HCT116 (cell line): ENCODE measurements at regions not wholly inside any gene's neighbourhood (a gene's known extent, or its start where the extent isn't known, plus 50 kb on each side); places are given as distances from the start of the nearest gene placed in this dataset.

ENCODE experiments used
- ATAC-seq: fragments of 200-7000 bp; cut with Tn5 transposase; 2 replicates; pipeline ENCODE4 v1.9.1; 2020; ENCODE audit warnings: mild to moderate bottlenecking, moderate library complexity
- BruUV-seq: library from RNA; stranded (reverse); fragments of 400-500 nt; replicated peaks from 2 replicates; lab custom pipeline; 2021; lab: Mats Ljungman, UMichigan
- CTCF ChIA-PET: fragments of 300-600 bp; sonication (Branson Sonifier 250); formaldehyde crosslinking; loops from one replicate; lab custom pipeline; 2021; ENCODE audit warnings: antibody characterized with exemption; lab: Charles Lee
- POLR2A ChIA-PET: fragments of 300-600, 350-600 bp; sonication (Branson Sonifier 250); formaldehyde crosslinking; loops from one replicate; lab custom pipeline; 2021; ENCODE audit warnings: antibody characterized with exemption; lab: Charles Lee
- RAD21 ChIA-PET, 2 experiments: fragments of 300-600 bp; sonication (Branson Sonifier 250); formaldehyde crosslinking; loops; one replicate each; lab custom pipeline; 2023; ENCODE audit warnings: low total read pairs in 2 of 2; ENCODE audit not compliant: uncharacterized antibody in 2 of 2, unreplicated experiment in 2 of 2, low non-redundant PET in 1 of 2; lab: Charles Lee
- DNase-seq: peaks from one replicate; pipeline ENCODE4 v3.0.0-alpha.2; 2010; ENCODE audit warnings: low read depth, low spot score
- H2AFZ ChIP-seq: fragments of 200-600 bp; shearing (Covaris generic), sonication (generic); 2 replicates; pipeline ENCODE4 v1.6.1; 2017; ENCODE audit warnings: low read depth, mixed run types, mixed read lengths, antibody characterized with exemption, low read length; ENCODE audit not compliant: poor library complexity, severe bottlenecking
- H3K27ac ChIP-seq: 2 replicates; pipeline ENCODE4 v1.5.1; 2012; ENCODE audit warnings: low read depth, low read length
- H3K27me3 ChIP-seq: fragments of 200-600 bp; sonication (generic); 2 replicates; pipeline ENCODE4 v1.6.1; 2016; ENCODE audit warnings: mixed run types, low read length, mixed read lengths; ENCODE audit not compliant: insufficient read depth
- H3K36me3 ChIP-seq, 2 experiments: fragments of 200-500 bp in 1 of 2; fragments of 200-600 bp in 1 of 2; sonication (Bioruptor generic) in 1 of 2; sonication (generic) in 1 of 2; 2 replicates each; pipeline versions ENCODE4 v1.5.1 to v1.6.1; 2014 to 2016; ENCODE audit warnings: low read length in 2 of 2, inconsistent platforms in 1 of 2, mixed read lengths in 1 of 2, mixed run types in 1 of 2; ENCODE audit not compliant: insufficient read depth in 2 of 2, control insufficient read depth in 1 of 2
- H3K4me1 ChIP-seq, 2 experiments: fragments of 200-600 bp in 1 of 2; sonication (generic) in 1 of 2; 2 replicates each; pipeline versions ENCODE4 v1.5.1 to v1.6.1; 2012 to 2017; ENCODE audit warnings: low read length in 2 of 2, inconsistent platforms in 1 of 2, mild to moderate bottlenecking in 1 of 2, mixed read lengths in 1 of 2, mixed run types in 1 of 2, moderate library complexity in 1 of 2; ENCODE audit not compliant: insufficient read depth in 2 of 2, control insufficient read depth in 1 of 2
- H3K4me2 ChIP-seq: fragments of 200-600 bp; sonication (generic); 2 replicates; pipeline ENCODE4 v1.6.1; 2017; ENCODE audit warnings: mixed run types, low read length, mixed read lengths
- H3K4me3 ChIP-seq, 2 experiments: fragments of 200-600 bp in 1 of 2; sonication (generic) in 1 of 2; replicated peaks in 1 of 2; 2 replicates each; pipeline ENCODE4 v1.5.1; 2011 to 2016; ENCODE audit warnings: low read length in 2 of 2, control low read depth in 1 of 2, low read depth in 1 of 2, mild to moderate bottlenecking in 1 of 2, mixed read lengths in 1 of 2, mixed run types in 1 of 2
- H3K79me2 ChIP-seq: fragments of 200-600 bp; sonication (generic); 2 replicates; pipeline ENCODE4 v1.6.1; 2017; ENCODE audit warnings: mild to moderate bottlenecking, mixed run types, low read length, moderate library complexity, mixed read lengths; ENCODE audit not compliant: insufficient read depth
- H3K9ac ChIP-seq: fragments of 200-600 bp; sonication (generic); 2 replicates; pipeline ENCODE4 v1.6.1; 2016; ENCODE audit warnings: low read length, mixed read lengths
- H3K9me2 ChIP-seq: fragments of 200-600 bp; sonication (generic), shearing (Covaris generic); 2 replicates; pipeline ENCODE4 v1.6.1; 2017; ENCODE audit warnings: mixed run types, mild to moderate bottlenecking, moderate library complexity; ENCODE audit not compliant: insufficient read depth
- H3K9me3 ChIP-seq, 2 experiments: fragments of 200-500 bp in 1 of 2; fragments of 200-600 bp in 1 of 2; sonication (Bioruptor generic) in 1 of 2; sonication (generic) in 1 of 2; 2 replicates each; pipeline ENCODE4 v1.6.1; 2014 to 2017; ENCODE audit warnings: low read length in 2 of 2, mixed read lengths in 2 of 2, inconsistent platforms in 1 of 2, low read depth in 1 of 2, mild to moderate bottlenecking in 1 of 2, mixed run types in 1 of 2, moderate library complexity in 1 of 2; ENCODE audit not compliant: control insufficient read depth in 1 of 2, insufficient read depth in 1 of 2
- H4K20me1 ChIP-seq: fragments of 200-600 bp; sonication (generic), shearing (Covaris generic); 2 replicates; pipeline ENCODE4 v1.6.1; 2017; ENCODE audit warnings: mixed run types, mild to moderate bottlenecking, moderate library complexity; ENCODE audit not compliant: insufficient read depth
- ATF3 ChIP-seq: IDR thresholded peaks from 2 replicates; pipeline ENCODE4 v1.6.1; 2012
- CBX3 ChIP-seq: IDR thresholded peaks from 2 replicates; pipeline ENCODE4 v1.6.1; 2012; ENCODE audit warnings: low read depth
- CEBPB ChIP-seq: IDR thresholded peaks from 2 replicates; pipeline ENCODE4 v1.6.1; 2012; ENCODE audit warnings: low read depth
- EGR1 ChIP-seq: IDR thresholded peaks from 2 replicates; pipeline ENCODE4 v1.6.1; 2012; ENCODE audit warnings: low read depth
- ELF1 ChIP-seq: IDR thresholded peaks from 2 replicates; pipeline ENCODE4 v1.6.1; 2012; ENCODE audit warnings: low read depth, borderline replicate concordance
- EZH2 ChIP-seq: fragments of 200-600 bp; sonication (generic); IDR thresholded peaks from 2 replicates; pipeline ENCODE4 v1.6.1; 2017; ENCODE audit warnings: antibody characterized with exemption, mixed run types
- EZH2phosphoT487 ChIP-seq: fragments of 200-600 bp; IDR thresholded peaks from 2 replicates; pipeline ENCODE4 v1.6.1; 2018; ENCODE audit warnings: antibody characterized with exemption, borderline replicate concordance
- FOSL1 ChIP-seq: IDR thresholded peaks from 2 replicates; pipeline ENCODE4 v1.6.1; 2012; ENCODE audit warnings: low read depth
- JUND ChIP-seq: IDR thresholded peaks from 2 replicates; pipeline ENCODE4 v1.6.1; 2012
- MAX ChIP-seq: IDR thresholded peaks from 2 replicates; pipeline ENCODE4 v1.6.1; 2012
- POLR2A ChIP-seq: IDR thresholded peaks from 2 replicates; pipeline ENCODE4 v1.7.0; 2011; ENCODE audit warnings: borderline replicate concordance; ENCODE audit not compliant: insufficient read depth, insufficient read length; ENCODE audit errors: extremely low read depth
- POLR2AphosphoS5 ChIP-seq: IDR thresholded peaks from 2 replicates; pipeline ENCODE4 v1.6.1; 2011; ENCODE audit warnings: mild to moderate bottlenecking, low read depth, low read length, moderate library complexity
- RAD21 ChIP-seq: IDR thresholded peaks from 2 replicates; pipeline ENCODE4 v1.6.1; 2012; ENCODE audit warnings: low read depth, mild to moderate bottlenecking
- SIN3A ChIP-seq: IDR thresholded peaks from 2 replicates; pipeline ENCODE4 v1.6.1; 2012; ENCODE audit warnings: low read depth
- SP1 ChIP-seq: IDR thresholded peaks from 2 replicates; pipeline ENCODE4 v1.6.1; 2012; ENCODE audit warnings: low read depth
- SRF ChIP-seq: IDR thresholded peaks from 2 replicates; pipeline ENCODE4 v1.6.1; 2012; ENCODE audit warnings: low read depth
- TCF7L2 ChIP-seq: IDR thresholded peaks from 2 replicates; pipeline ENCODE4 v1.7.0; 2011; ENCODE audit warnings: borderline replicate concordance, inconsistent platforms; ENCODE audit not compliant: insufficient read depth, insufficient read length; ENCODE audit errors: extremely low read depth
- ZFX ChIP-seq: fragments of 450-650 bp; IDR thresholded peaks from 2 replicates; pipeline ENCODE4 v1.6.1; 2017
- ZNF274 ChIP-seq: fragments of 200-500 bp; sonication (Bioruptor generic); IDR thresholded peaks from 2 replicates; pipeline ENCODE4 v1.6.1; 2014; ENCODE audit warnings: mild to moderate bottlenecking, low read depth, low read length, inconsistent platforms
- intact Hi-C: fragments of 100-400 bp; cut with micrococcal nuclease; formaldehyde crosslinking; loops from 2 replicates; pipeline ENCODE4 v1.10.0; 2022
- TF ChIP-seq, protein P1 (sequence below): IDR thresholded peaks from 2 replicates; pipeline ENCODE4 v1.6.1; 2012; ENCODE audit warnings: low read depth

- TF ChIP-seq, protein P1, sequence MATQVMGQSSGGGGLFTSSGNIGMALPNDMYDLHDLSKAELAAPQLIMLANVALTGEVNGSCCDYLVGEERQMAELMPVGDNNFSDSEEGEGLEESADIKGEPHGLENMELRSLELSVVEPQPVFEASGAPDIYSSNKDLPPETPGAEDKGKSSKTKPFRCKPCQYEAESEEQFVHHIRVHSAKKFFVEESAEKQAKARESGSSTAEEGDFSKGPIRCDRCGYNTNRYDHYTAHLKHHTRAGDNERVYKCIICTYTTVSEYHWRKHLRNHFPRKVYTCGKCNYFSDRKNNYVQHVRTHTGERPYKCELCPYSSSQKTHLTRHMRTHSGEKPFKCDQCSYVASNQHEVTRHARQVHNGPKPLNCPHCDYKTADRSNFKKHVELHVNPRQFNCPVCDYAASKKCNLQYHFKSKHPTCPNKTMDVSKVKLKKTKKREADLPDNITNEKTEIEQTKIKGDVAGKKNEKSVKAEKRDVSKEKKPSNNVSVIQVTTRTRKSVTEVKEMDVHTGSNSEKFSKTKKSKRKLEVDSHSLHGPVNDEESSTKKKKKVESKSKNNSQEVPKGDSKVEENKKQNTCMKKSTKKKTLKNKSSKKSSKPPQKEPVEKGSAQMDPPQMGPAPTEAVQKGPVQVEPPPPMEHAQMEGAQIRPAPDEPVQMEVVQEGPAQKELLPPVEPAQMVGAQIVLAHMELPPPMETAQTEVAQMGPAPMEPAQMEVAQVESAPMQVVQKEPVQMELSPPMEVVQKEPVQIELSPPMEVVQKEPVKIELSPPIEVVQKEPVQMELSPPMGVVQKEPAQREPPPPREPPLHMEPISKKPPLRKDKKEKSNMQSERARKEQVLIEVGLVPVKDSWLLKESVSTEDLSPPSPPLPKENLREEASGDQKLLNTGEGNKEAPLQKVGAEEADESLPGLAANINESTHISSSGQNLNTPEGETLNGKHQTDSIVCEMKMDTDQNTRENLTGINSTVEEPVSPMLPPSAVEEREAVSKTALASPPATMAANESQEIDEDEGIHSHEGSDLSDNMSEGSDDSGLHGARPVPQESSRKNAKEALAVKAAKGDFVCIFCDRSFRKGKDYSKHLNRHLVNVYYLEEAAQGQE: no peak
- TF ChIP-seq POLR2A (no peak), MAX (no peak), ATF3 (no peak), SIN3A (no peak), RAD21 (no peak)
- TF ChIP-seq, all 23 proteins: peak for 0
Measured at GRCh38 chr3:69448877-69449276, 63.0 kb upstream of the FRMD4B start (continued).

- H3K27ac ChIP-seq: no peak overlapping the region
- H3K9me3 ChIP-seq: no peaks in the 10 kb centered on the region
- ATAC-seq: no peak
- H2AFZ ChIP-seq: no peak overlapping the region
- no peaks in the 10 kb centered on the region for H3K9me2 ChIP-seq
- H3K9ac ChIP-seq: no peak overlapping the region
- POLR2A ChIA-PET: no interaction called here
- RAD21 ChIA-PET: no interaction called here
- no peaks in the 10 kb centered on the region for H3K79me2 ChIP-seq
- intact Hi-C loops: no loop called here
- H3K27me3 ChIP-seq: no peaks in the 10 kb centered on the region
- H3K4me3 ChIP-seq: no peak overlapping the region
- CTCF ChIA-PET: no interaction called here
- H4K20me1 ChIP-seq: no peaks in the 10 kb centered on the region
- DNase-seq: no peak
- H3K36me3 ChIP-seq: no peaks in the 10 kb centered on the region
- BruUV-seq: no TSS peak
- H3K4me2 ChIP-seq: no peak overlapping the region
- H3K4me1 ChIP-seq: no peaks in the 10 kb centered on the region
- no peak for TF ChIP-seq RAD21
- no peak for TF ChIP-seq SP1
- TF ChIP-seq POLR2A: no peak
- TF ChIP-seq EZH2: no peak
- no peak for TF ChIP-seq TCF7L2
- TF ChIP-seq, protein P1: no peak
- TF ChIP-seq CBX3: no peak
- no peak for TF ChIP-seq EZH2phosphoT487
- TF ChIP-seq POLR2AphosphoS5: no peak
- TF ChIP-seq ZFX: no peak
- no peak for TF ChIP-seq FOSL1
- TF ChIP-seq SIN3A: no peak
- TF ChIP-seq JUND: no peak
- TF ChIP-seq EGR1: no peak
- no peak for TF ChIP-seq SRF
- no peak for TF ChIP-seq ZNF274
- TF ChIP-seq ELF1: no peak
- TF ChIP-seq CEBPB: no peak
Measured at GRCh38 chr3:69446402-69447072, 60.6 kb upstream of the FRMD4B start.
